Kidney (tissue), 13 donors: ENCODE measurements at regions not wholly inside any gene's neighbourhood (a gene's known extent, or its start where the extent isn't known, plus 50 kb on each side); places are given as distances from the start of the nearest gene placed in this dataset.

ENCODE experiments used
- DNase-seq, 5 donors: peaks; one replicate each; pipeline ENCODE4 v3.0.0-alpha.2; 2013 to 2020
- FAIRE-seq: peaks from 2 replicates; lab custom pipeline; 2012; peaks lifted over from hg19 to GRCh38; lab: Jason Lieb, UNC
- H3K27ac ChIP-seq, 2 donors: one replicate each; pipeline ENCODE4 v1.7.0; 2013; ENCODE audit warnings: low read depth in 2 of 2, low read length in 2 of 2, inconsistent platforms in 1 of 2
- H3K27me3 ChIP-seq: one replicate; pipeline ENCODE4 v1.7.1; 2013; ENCODE audit warnings: low read length, inconsistent platforms; ENCODE audit not compliant: control insufficient read depth, insufficient read depth
- H3K36me3 ChIP-seq, 3 donors: one replicate each; pipeline versions ENCODE4 v1.7.0 to v1.7.1; 2013; ENCODE audit warnings: low read length in 3 of 3, control low read depth in 1 of 3, inconsistent platforms in 1 of 3; ENCODE audit not compliant: insufficient read depth in 3 of 3, control insufficient read depth in 2 of 3
- H3K4me1 ChIP-seq, 3 donors: one replicate each; pipeline versions ENCODE4 v1.7.0 to v1.7.1; 2013; ENCODE audit warnings: low read length in 3 of 3, inconsistent platforms in 1 of 3, low read depth in 1 of 3; ENCODE audit not compliant: control insufficient read depth in 2 of 3, insufficient read depth in 2 of 3
- H3K4me3 ChIP-seq, 3 donors: one replicate each; pipeline versions ENCODE4 v1.7.0 to v1.8.1; 2013; ENCODE audit warnings: low read length in 3 of 3, control low read depth in 1 of 3, inconsistent platforms in 1 of 3
- H3K9ac ChIP-seq, 3 donors: one replicate each; pipeline versions ENCODE4 v1.7.0 to v1.7.1; 2013; ENCODE audit warnings: low read length in 3 of 3, control low read depth in 1 of 3, inconsistent platforms in 1 of 3
- H3K9me3 ChIP-seq, 3 donors: one replicate each; pipeline versions ENCODE4 v1.7.0 to v1.7.1; 2013; ENCODE audit warnings: low read length in 3 of 3, control low read depth in 1 of 3, inconsistent platforms in 1 of 3; ENCODE audit not compliant: control insufficient read depth in 2 of 3, insufficient read depth in 1 of 3
- CTCF ChIP-seq: IDR thresholded peaks from 3 replicates; pipeline ENCODE4 v1.5.1; 2012; ENCODE audit warnings: mild to moderate bottlenecking, moderate library complexity, borderline replicate concordance; ENCODE audit not compliant: insufficient read depth; ENCODE audit errors: extremely low read depth
- intact Hi-C: fragments of 100-400 bp; cut with DNase I; formaldehyde crosslinking; loops from one replicate; pipeline ENCODE4 v1.11.1; 2022
- donor health status: control.
- donor health status: control.
- donor health status: control.
- donor health status: control.
- donor health status: control.
- donor health status: DM: yes; HTN: yes; CAD: no.
- donor health status: Normal renal cell carcinoma (clear cell type).

GRCh38 chrX:34294665-34295064 lies 162.6 kb upstream of the FAM47A start:
- Histone ChIP-seq H3K4me3 (no peak overlapping the region), H3K27me3 (no peaks in the 10 kb centered on the region), H3K27ac (no peak overlapping the region), H3K9me3 (no peaks in the 10 kb centered on the region), H3K36me3 (no peaks in the 10 kb centered on the region), H3K9ac (no peak overlapping the region), H3K4me1 (no peaks in the 10 kb centered on the region)
- FAIRE-seq (no peak), DNase-seq (no peak)
- intact Hi-C loops = no loop called here
- TF ChIP-seq CTCF = no peak

- Histone ChIP-seq H3K4me1 (no peaks in the 10 kb centered on the region), H3K27me3 (no peaks in the 10 kb centered on the region), H3K36me3 (no peaks in the 10 kb centered on the region), H3K9ac (no peak overlapping the region), H3K9me3 (no peaks in the 10 kb centered on the region), H3K4me3 (no peak overlapping the region), H3K27ac (no peak overlapping the region)
- FAIRE-seq (no peak), DNase-seq (peak in 2 of 5 donors; percentile 24 to 29)
- TF ChIP-seq CTCF = no peak
- intact Hi-C loops = no loop called here
These were observed 156.7 kb upstream of the FAM47A start for GRCh38 chrX:34288782-34289181.

- Histone ChIP-seq H3K4me1 (no peaks in the 10 kb centered on the region), H3K27me3 (no peaks in the 10 kb centered on the region), H3K9ac (no peak overlapping the region), H3K27ac (no peak overlapping the region), H3K4me3 (no peak overlapping the region), H3K36me3 (no peaks in the 10 kb centered on the region), H3K9me3 (no peaks in the 10 kb centered on the region)
- FAIRE-seq (peak; percentile 80), DNase-seq (no peak)
- intact Hi-C loops = no loop called here
- TF ChIP-seq CTCF = no peak
These were observed 147.9 kb upstream of the FAM47A start for GRCh38 chrX:34279866-34280560.

GRCh38 chrX:34275699-34276098 lies 143.6 kb upstream of the FAM47A start:
- H3K36me3 ChIP-seq = no peaks in the 10 kb centered on the region
- H3K9ac ChIP-seq = no peak overlapping the region
- H3K4me1 ChIP-seq = no peaks in the 10 kb centered on the region
- H3K4me3 ChIP-seq = no peak overlapping the region
- H3K27ac ChIP-seq = no peak overlapping the region
- intact Hi-C loops = no loop called here
- no peaks in the 10 kb centered on the region for H3K27me3 ChIP-seq
- FAIRE-seq (no peak), DNase-seq (peak in 2 of 5 donors; percentile 10 to 19)
- no peaks in the 10 kb centered on the region for H3K9me3 ChIP-seq
- no peak for TF ChIP-seq CTCF
